ENCODE measurements at regions not wholly inside any gene's neighbourhood (a gene's known extent, or its start where the extent isn't known, plus 50 kb on each side); places are given as distances from the start of the nearest gene placed in this dataset.

GRCh38 chr2:81600088-81600487 is 1295.5 kb upstream of the LRRTM1 start:
- no peak overlapping the region for H3K27ac ChIP-seq
- no peak for TF ChIP-seq ZFX (IDR thresholded peaks at IDR 0.05; ENCODE audit: borderline replicate concordance)
- TF ChIP-seq, protein P1, sequence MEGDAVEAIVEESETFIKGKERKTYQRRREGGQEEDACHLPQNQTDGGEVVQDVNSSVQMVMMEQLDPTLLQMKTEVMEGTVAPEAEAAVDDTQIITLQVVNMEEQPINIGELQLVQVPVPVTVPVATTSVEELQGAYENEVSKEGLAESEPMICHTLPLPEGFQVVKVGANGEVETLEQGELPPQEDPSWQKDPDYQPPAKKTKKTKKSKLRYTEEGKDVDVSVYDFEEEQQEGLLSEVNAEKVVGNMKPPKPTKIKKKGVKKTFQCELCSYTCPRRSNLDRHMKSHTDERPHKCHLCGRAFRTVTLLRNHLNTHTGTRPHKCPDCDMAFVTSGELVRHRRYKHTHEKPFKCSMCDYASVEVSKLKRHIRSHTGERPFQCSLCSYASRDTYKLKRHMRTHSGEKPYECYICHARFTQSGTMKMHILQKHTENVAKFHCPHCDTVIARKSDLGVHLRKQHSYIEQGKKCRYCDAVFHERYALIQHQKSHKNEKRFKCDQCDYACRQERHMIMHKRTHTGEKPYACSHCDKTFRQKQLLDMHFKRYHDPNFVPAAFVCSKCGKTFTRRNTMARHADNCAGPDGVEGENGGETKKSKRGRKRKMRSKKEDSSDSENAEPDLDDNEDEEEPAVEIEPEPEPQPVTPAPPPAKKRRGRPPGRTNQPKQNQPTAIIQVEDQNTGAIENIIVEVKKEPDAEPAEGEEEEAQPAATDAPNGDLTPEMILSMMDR (IDR thresholded peaks at IDR 0.05), result no peak

DNA sequence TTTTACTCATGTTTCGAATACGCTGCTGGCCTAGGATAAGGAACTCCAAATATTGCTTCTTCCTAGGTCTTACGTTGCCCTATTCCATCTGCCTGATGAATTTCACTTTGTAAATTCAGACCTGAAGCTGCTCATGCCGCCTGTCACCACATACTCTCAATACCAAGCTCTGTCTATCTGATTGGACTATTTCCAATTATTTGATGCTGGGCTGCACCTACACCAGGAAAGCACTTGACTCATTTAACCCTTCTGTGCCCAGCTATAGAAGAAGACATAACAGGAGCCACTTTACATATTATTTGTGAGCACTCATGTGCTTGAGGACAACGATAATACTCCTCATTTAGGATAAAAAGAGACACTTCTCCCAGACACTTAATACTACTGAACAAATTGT is 1293.9 kb upstream of the LRRTM1 start:
- no peak overlapping the region for H3K27ac ChIP-seq
- TF ChIP-seq, protein P1 (IDR thresholded peaks at IDR 0.05), result no peak
- TF ChIP-seq ZFX (IDR thresholded peaks at IDR 0.05; ENCODE audit: borderline replicate concordance), result no peak

- no peak overlapping the region for H3K27ac ChIP-seq
- no peak for TF ChIP-seq ZFX (IDR thresholded peaks at IDR 0.05; ENCODE audit: borderline replicate concordance)
- TF ChIP-seq, protein P1 (IDR thresholded peaks at IDR 0.05), result no peak
Observed at GRCh38 chr2:81589406-81589805, 1284.9 kb upstream of the LRRTM1 start.

- no peak overlapping the region for H3K27ac ChIP-seq
- TF ChIP-seq ZFX (IDR thresholded peaks at IDR 0.05; ENCODE audit: borderline replicate concordance), result no peak
- TF ChIP-seq, protein P1 (IDR thresholded peaks at IDR 0.05), result no peak
Observed at GRCh38 chr2:81583311-81584108, 1279.0 kb upstream of the LRRTM1 start.

DNA sequence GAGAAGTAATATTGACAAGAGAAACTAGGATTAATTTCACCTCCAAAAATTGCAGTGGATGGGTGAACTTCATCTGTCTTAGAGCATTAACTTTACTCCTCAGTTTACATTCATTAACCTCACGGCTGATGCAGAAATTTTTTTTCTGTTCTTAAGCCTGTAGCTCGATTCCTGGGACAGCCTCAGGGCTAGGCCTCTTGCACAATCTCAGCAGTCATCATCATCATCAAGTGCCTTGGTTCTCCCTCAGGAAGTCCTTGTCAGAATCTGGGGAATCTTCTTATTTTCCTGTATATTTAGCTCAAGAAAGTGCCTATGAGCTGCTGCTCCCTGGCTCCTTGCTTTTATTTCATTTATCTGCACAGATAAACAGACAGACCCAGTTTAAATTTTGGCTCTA is 1272.2 kb upstream of the LRRTM1 start:
- TF ChIP-seq ZFX (IDR thresholded peaks at IDR 0.05; ENCODE audit: borderline replicate concordance), result no peak
- TF ChIP-seq, protein P1 (IDR thresholded peaks at IDR 0.05), result no peak

DNA sequence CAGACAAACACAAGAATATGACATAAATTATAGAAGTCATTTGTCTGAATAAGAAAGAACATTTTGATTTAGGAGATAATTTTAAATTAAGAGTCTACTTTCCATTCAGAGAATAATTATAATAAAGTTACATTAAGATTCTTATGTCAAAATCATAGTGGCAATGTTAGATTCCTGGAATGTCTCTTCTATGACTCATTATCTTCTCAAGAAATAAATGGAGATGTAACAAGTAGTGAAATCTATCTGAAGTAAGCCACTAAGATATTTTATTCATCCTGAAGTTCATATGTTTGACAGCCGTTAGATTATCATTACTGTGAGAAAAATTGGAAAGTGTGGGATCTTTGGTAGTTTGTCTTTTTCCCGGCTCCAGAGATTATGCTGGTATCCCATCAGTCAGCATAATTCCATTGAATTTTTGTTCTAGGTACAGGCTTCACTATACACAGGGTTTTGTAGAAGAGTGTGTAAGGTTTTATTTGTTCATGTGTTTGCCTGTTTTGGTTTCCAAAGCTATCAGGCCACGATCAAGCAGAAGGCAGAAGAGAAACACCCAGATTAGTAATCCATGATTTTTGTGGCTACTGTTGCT is 1246.6 kb upstream of the LRRTM1 start:
- TF ChIP-seq ZFX (IDR thresholded peaks at IDR 0.05; ENCODE audit: borderline replicate concordance), result no peak
- TF ChIP-seq, protein P1 (IDR thresholded peaks at IDR 0.05), result no peak
- H3K27ac ChIP-seq, result no peak overlapping the region

More for the DNA sequence above, 1272.2 kb upstream of the LRRTM1 start:
- no peak overlapping the region for H3K27ac ChIP-seq

- no peak overlapping the region for H3K27ac ChIP-seq
- TF ChIP-seq, protein P1 (IDR thresholded peaks at IDR 0.05), result no peak
- no peak for TF ChIP-seq ZFX (IDR thresholded peaks at IDR 0.05; ENCODE audit: borderline replicate concordance)
Observed at GRCh38 chr2:81550277-81550676, 1245.7 kb upstream of the LRRTM1 start.

All from 22Rv1 (cell line).